ENCODE measurements at regions not wholly inside any gene's neighbourhood (a gene's known extent, or its start where the extent isn't known, plus 50 kb on each side); places are given as distances from the start of the nearest gene placed in this dataset.

DNA sequence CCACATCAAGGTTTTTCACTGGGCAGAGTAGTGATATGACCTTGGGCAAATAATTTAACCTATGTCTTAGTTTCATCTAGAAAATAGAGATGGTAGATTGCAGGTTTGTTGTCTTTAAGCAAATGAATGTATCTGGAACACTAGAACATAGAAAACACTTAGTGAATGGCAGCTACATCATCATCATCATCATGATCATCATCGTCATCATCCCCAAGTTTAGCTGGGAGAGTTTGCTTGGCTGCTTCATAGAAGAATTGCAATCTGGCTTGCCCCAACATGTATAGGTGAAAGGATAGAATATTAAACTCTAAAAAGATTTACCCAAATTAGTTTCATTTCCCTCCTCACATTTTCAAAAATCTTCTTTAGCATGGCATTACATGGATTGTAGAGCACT is 91.3 kb upstream of the TMEM260 start:
- in situ Hi-C loops (cut with HindIII; ENCODE audit: low pct_ligation_motif_present, low pct_unique_long_range_greater_than_20kb, low sequenced_read_pairs) = no loop called here
- no peak for DNase-seq

DNA sequence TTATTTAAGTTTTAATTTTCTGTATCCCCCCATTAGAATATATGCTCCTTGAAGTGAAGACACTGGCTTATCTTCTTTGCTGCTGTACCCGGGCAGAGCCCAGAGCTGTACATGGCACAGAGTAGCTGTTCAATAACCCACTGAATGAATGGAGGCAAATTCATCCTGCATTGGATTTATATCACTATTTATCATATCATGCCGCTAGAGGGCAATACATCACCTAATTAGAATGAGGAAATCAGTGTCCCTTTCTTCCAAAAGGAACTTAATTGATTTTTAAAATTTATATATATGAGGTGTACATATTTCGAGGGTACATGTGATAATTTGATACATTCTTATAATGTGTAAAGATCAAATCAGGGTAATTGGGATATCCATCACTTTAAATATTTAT is 89.2 kb upstream of the TMEM260 start:
- DNase-seq = peak; percentile 34
- in situ Hi-C loops (cut with HindIII; ENCODE audit: low pct_ligation_motif_present, low pct_unique_long_range_greater_than_20kb, low sequenced_read_pairs) = no loop called here

DNA sequence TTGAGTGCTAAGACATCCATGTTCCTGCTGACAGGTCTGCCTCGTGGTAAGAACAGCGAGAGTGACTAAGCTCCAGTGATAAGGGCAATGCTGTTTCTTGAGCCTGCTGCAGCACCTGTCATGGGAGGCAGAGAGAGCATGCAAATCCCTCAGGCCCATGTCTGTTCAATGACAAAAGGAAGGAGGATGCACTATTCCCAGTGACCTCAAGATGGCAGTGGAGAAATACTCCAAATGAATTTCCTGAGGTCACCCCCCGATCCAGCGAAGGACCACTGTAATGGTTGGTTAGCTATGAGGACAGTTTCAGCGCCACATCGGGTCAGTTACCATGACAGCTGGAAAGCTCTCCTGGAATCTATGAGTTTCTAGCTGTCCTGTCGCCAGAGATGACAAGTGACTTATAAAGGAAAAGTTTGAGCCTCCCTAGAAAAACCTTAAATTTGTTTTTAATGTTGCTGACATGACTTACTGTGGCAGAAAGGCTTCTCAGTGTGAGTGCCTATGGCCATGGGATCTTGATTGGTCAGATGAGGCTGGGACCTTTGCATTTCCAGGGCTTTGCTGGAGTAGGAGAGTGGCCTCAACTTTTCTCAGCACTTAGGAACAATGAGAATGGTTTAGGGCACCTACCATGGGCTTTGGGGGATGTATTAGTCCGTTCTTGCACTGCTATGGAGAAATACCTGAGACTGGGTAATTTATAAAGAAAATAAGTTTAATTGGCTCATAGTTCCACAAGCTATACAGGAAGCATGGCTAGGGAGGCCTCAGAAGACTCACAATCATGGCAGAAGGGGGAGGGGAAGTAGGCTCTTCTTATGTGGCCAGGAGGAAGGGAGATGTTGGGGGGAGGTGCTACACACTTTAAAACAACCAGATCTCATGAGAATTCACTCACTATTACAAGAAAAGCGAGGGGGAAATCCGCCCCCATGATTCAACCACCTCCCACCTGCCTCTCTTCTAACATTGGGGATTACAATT is 88.0 kb upstream of the TMEM260 start:
- in situ Hi-C loops (cut with HindIII; ENCODE audit: low pct_ligation_motif_present, low pct_unique_long_range_greater_than_20kb, low sequenced_read_pairs) = no loop called here
- peak; percentile 56 for DNase-seq

DNA sequence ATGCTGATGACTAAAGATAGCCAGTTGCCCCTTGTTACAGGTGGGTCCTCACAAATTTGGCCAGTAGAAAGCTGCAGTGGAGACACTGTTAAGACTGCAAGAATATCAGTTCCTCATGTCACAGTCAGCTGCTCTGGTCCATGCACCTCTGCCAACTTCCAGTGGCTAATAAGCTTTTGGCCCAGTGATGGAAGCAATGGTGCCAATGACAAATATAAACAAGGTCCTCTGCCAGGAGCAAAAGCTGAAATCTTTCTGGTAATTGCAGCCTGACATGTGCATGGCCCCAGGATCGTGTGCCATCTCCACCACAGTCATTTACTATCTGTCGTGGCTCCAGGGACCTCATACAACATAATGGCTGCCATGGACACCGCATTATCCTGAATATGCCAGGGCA is 85.4 kb upstream of the TMEM260 start:
- in situ Hi-C loops (cut with HindIII; ENCODE audit: low pct_ligation_motif_present, low pct_unique_long_range_greater_than_20kb, low sequenced_read_pairs) = no loop called here
- no peak for DNase-seq

DNA sequence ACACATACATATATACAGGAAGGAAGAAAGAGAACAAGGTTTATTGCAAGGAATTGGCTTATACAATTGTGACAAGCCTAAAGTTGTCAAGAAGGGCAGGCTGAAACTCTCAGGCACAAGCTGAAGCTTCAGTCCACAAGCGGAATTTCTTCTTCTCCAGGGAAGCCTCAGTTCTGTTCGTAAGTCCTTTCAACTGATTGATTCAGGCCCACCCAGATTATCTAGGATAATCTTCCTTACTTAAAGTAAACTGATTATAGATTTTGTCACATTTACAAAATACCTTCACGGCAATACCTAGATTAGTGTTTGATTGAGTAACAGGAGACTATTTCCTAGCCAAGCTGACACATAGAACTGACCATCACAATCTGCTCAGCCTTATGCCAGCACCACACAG is 81.5 kb upstream of the TMEM260 start:
- in situ Hi-C loops (cut with HindIII; ENCODE audit: low pct_ligation_motif_present, low pct_unique_long_range_greater_than_20kb, low sequenced_read_pairs) = no loop called here
- DNase-seq = no peak

DNA sequence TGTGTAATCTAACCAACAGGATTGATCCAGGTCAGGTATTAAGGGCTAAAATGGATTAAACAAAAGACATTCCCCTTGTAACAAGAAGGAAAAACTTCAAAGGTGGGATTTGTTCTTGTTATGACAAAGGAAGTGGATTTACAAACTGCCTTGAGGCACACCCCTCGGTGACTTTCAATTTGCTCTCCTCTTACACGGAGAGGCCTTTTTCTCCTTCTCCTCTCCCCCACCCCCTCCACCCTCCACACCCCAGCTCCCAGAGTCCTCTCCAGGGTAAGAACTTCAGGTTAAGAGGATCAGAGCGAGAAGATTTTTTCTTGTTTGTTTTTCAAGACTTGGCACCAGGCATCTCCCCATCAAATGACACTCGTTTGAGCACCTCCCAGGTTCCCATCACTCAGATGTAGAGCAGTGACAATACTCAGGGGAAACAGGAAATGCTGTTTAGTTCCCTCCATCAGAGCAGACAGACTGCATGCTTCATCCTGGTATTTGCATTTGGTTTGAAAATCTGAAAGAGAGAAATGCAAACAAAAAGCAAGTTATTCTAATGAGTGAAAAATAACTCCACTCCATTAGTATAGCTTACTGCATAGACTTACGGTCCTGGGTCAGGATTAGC is 77.6 kb upstream of the TMEM260 start:
- in situ Hi-C loops (cut with HindIII; ENCODE audit: low pct_ligation_motif_present, low pct_unique_long_range_greater_than_20kb, low sequenced_read_pairs) = no loop called here
- no peak for DNase-seq

DNA sequence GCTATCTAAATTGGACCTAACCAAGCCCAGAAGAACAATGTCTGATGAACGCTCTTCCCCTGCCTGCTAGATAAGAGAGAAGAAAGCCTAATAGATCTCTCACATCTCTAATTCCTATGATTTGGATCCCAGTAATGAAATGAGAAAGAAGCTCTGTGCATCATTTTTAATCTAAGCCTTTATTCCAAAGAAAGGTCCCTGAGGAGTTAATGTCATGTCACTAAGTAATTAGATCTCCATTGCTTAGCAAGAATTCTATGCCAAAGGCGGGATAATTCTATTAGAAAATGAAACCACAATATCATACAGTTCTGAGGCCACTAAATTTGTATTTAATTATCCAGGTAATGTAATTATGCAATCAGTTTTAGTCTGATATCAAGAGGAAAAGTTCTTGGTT is 74.2 kb upstream of the TMEM260 start:
- in situ Hi-C loops (cut with HindIII; ENCODE audit: low pct_ligation_motif_present, low pct_unique_long_range_greater_than_20kb, low sequenced_read_pairs) = no loop called here
- DNase-seq = no peak

DNA sequence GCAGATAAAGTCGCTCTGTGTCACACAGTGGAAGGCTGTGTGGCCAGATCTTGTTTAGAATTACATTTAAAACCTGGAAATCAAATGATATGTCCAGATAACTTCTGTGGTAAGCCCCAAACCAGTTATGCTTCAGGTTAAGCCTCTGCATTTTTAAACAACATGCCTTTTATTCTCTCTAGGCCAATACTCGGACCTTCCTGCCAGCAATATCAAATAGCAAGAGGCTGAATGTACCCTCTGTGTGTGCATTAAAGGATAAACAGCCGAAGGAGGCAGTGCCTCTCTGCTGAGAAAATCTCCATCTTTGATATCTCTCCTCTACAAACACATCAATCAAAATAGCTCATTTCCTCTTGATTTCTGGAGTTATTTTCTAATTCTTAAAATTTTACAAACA is 67.1 kb upstream of the TMEM260 start:
- no peak for DNase-seq
- in situ Hi-C loops (cut with HindIII; ENCODE audit: low pct_ligation_motif_present, low pct_unique_long_range_greater_than_20kb, low sequenced_read_pairs) = no loop called here

DNA sequence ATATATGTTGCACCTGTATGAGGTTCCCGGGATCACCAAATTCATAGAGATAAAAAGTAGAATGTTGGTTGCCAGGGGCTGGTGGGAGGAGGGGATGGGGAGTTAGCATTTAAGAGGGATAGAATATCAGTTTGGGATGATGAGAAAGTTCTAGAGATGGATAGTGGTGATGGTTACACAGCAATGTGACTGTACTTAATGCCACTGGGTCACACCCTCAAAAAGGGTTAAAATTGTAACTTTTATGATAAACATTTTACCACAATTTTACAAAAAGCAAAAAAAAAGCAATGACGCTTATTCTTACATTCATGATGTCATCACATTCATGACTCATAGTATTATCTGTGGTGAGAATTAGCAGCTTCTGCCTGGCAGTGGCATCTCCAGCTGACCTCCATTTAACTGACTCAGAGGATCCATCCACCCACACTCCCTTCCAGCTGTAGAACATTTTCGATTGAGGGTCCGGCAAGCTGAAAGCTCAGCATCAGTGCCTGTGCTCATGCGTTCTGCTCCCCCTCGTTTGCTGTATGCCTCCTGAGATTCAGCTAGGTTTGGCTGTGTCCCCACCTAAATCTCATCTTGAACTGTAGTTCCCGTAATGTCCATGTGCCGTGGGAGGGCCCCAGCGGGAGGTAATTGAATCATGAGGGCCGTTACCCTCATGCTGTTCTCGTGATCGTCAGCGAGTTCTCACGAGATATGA is 64.8 kb upstream of the TMEM260 start:
- in situ Hi-C loops (cut with HindIII; ENCODE audit: low pct_ligation_motif_present, low pct_unique_long_range_greater_than_20kb, low sequenced_read_pairs) = no loop called here
- DNase-seq = no peak

DNA sequence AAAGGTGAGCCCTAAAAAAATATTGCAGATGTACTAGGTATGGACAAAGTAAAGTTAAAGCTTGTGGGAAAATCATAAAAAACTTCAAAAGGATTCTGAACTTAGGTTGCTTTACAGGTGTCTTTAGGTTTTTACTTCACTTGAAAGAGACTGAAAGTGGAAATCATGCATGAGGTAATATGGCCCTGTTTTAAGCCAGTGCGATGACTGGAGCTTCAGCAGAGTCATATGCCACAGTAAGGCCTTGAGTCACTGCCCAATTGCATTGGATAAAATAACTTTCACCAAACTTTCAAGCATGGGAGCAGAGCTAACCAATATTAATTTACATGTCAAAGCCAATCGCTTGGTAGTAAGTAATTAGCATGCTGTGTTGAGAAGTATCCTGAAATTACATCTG is 63.9 kb upstream of the TMEM260 start:
- DNase-seq = no peak
- in situ Hi-C loops (cut with HindIII; ENCODE audit: low pct_ligation_motif_present, low pct_unique_long_range_greater_than_20kb, low sequenced_read_pairs) = no loop called here

DNA sequence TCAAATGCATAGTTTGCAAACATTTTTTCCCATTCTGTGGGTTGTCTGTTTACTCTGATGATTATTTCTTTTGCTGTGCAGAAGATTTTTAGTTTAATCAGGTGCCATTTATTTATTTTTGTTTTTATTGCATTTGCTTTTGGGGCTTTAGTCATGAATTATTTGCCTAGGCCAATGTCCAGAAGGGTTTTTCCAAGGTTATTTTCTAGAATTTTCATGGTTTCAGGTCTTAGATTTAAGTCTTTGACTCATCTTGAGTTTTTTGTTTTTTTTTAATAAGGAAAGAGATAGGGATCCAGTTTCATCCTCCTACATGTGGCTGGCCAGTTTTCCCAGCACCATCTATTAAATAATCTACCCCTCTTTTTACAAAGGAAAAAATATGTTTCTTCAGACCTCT is 57.2 kb upstream of the TMEM260 start:
- in situ Hi-C loops (cut with HindIII; ENCODE audit: low pct_ligation_motif_present, low pct_unique_long_range_greater_than_20kb, low sequenced_read_pairs) = no loop called here

DNA sequence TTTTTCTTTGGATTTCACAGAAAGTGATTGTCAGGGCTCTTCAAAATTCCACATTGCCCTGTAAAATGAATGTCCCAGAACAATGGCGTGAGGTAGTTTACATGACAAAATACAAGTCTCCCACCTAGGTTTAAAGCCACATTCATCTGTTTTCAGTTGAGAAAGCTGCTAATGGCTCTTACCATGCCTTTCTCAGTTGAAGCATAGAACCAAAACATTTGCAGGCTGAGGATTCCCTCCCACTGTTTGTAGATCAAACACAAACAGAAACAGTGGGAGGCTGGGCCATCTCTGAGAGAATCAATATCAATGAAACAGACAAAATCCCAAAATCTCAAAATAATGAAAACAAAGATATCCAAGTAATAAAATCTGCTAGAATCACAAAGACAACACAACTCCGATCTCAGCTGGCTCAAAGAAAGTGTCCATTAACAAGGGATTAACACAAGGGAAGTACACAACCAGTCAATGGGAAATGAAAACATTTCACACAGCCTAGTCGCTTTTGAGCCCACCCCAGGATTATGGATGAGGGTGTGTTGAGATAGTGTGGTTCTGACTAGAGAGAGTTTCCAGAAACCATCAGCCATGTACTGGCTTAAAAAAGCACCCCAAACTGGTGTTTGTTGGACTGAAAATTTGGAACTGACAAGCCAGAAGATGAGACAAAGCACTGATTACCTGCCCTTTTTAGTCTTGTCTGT is 54.5 kb upstream of the TMEM260 start:
- in situ Hi-C loops (cut with HindIII; ENCODE audit: low pct_ligation_motif_present, low pct_unique_long_range_greater_than_20kb, low sequenced_read_pairs) = no loop called here
- no peak for DNase-seq

More for the DNA sequence above, 57.2 kb upstream of the TMEM260 start:
- DNase-seq = no peak

DNA sequence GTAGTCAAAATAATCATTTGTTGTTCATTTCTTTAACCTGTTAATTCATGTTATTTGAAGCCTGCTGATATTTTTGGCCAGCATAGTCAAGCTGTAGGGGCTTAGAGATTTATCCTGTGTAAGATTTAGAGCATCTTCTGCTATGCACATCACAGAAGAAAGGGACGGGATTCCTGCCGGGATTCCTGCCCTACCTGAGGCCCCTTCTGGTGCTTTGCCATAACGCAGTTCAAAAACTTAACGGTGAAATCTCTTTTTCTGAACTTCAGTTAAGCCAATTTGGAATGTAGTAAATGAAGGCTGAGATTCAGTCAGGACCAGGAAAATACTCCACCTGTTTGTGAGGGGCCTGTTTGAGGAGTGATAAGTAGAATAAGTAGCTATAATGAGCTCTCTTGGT is 50.7 kb upstream of the TMEM260 start:
- DNase-seq = no peak
- in situ Hi-C loops (cut with HindIII; ENCODE audit: low pct_ligation_motif_present, low pct_unique_long_range_greater_than_20kb, low sequenced_read_pairs) = no loop called here
